ENCODE measurements at regions not wholly inside any gene's neighbourhood (a gene's known extent, or its start where the extent isn't known, plus 50 kb on each side); places are given as distances from the start of the nearest gene placed in this dataset.

GRCh38 chr18:39702888-39703287 lies 2137.3 kb upstream of the CELF4 start:
- no peak for DNase-seq (ENCODE audit: low spot score)

- DNase-seq (ENCODE audit: low spot score): no peak
These were observed 2136.2 kb upstream of the CELF4 start for GRCh38 chr18:39701839-39702238.

- DNase-seq (ENCODE audit: low spot score): no peak
These were observed 2135.6 kb upstream of the CELF4 start for GRCh38 chr18:39701055-39701783.

GRCh38 chr18:39699340-39699964 lies 2133.9 kb upstream of the CELF4 start:
- no peak for DNase-seq (ENCODE audit: low spot score)

- DNase-seq (ENCODE audit: low spot score): no peak
These were observed 2132.8 kb upstream of the CELF4 start for GRCh38 chr18:39698436-39698835.

GRCh38 chr18:39693359-39693758 lies 2127.8 kb upstream of the CELF4 start:
- DNase-seq (ENCODE audit: low spot score): no peak

- DNase-seq (ENCODE audit: low spot score): no peak
These were observed 2126.9 kb upstream of the CELF4 start for GRCh38 chr18:39692367-39693015.

- no peak for DNase-seq (ENCODE audit: low spot score)
These were observed 2119.8 kb upstream of the CELF4 start for GRCh38 chr18:39685303-39685902.

- no peak for DNase-seq (ENCODE audit: low spot score)
These were observed 2115.5 kb upstream of the CELF4 start for GRCh38 chr18:39681061-39681460.

GRCh38 chr18:39675906-39676305 lies 2110.3 kb upstream of the CELF4 start:
- DNase-seq (ENCODE audit: low spot score): no peak

- peak; percentile 5 for DNase-seq (ENCODE audit: low spot score)
These were observed 2109.8 kb upstream of the CELF4 start for GRCh38 chr18:39675368-39675767.

- no peak for DNase-seq (ENCODE audit: low spot score)
These were observed 2106.6 kb upstream of the CELF4 start for GRCh38 chr18:39672171-39672570.

- DNase-seq (ENCODE audit: low spot score): no peak
These were observed 2102.3 kb upstream of the CELF4 start for GRCh38 chr18:39667905-39668304.

GRCh38 chr18:39666541-39666940 lies 2100.9 kb upstream of the CELF4 start:
- peak; percentile 18 for DNase-seq (ENCODE audit: low spot score)

- no peak for DNase-seq (ENCODE audit: low spot score)
These were observed 2096.3 kb upstream of the CELF4 start for GRCh38 chr18:39661856-39662366.

- DNase-seq (ENCODE audit: low spot score): no peak
These were observed 2094.5 kb upstream of the CELF4 start for GRCh38 chr18:39660141-39660540.

GRCh38 chr18:39655341-39655740 lies 2089.7 kb upstream of the CELF4 start:
- DNase-seq (ENCODE audit: low spot score): no peak

GRCh38 chr18:39653221-39653620 lies 2087.6 kb upstream of the CELF4 start:
- DNase-seq (ENCODE audit: low spot score): no peak

GRCh38 chr18:39648616-39649015 lies 2083.0 kb upstream of the CELF4 start:
- DNase-seq (ENCODE audit: low spot score): no peak

- peak; percentile 7 for DNase-seq (ENCODE audit: low spot score)
These were observed 2082.3 kb upstream of the CELF4 start for GRCh38 chr18:39647627-39648534.

- DNase-seq (ENCODE audit: low spot score): no peak
These were observed 2072.6 kb upstream of the CELF4 start for GRCh38 chr18:39638224-39638623.
